ENCODE measurements at regions not wholly inside any gene's neighbourhood (a gene's known extent, or its start where the extent isn't known, plus 50 kb on each side); places are given as distances from the start of the nearest gene placed in this dataset.
"Not testable (repeated sequence)": the region's sequence is repeated elsewhere in the genome, so short reads cannot be mapped to it uniquely, and the experiment has no call there.

DNA sequence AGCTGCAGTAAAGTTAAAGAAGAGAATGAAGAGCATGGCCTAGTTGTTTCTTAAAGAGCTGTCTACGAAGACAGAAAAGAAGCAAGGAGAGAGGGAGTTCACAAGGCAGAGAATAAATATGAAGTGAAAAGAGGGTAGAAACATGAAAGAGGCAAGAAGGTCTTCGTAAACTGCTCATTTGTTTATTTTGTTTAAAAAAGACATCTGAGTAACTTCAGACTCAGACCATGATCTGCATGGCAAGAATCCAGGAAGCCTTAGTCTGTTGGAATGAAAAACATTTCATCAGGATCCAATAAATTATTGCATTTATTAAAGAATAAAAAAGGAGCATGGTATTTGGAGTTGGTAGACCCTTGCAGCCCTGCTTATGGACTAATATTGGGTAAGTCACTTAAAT lies 151.1 kb downstream of the SEM1 start:
- DNase-seq: no peak

GRCh38 chr7:96558093-96558492 lies 151.6 kb downstream of the SEM1 start:
- no peak for DNase-seq

DNA sequence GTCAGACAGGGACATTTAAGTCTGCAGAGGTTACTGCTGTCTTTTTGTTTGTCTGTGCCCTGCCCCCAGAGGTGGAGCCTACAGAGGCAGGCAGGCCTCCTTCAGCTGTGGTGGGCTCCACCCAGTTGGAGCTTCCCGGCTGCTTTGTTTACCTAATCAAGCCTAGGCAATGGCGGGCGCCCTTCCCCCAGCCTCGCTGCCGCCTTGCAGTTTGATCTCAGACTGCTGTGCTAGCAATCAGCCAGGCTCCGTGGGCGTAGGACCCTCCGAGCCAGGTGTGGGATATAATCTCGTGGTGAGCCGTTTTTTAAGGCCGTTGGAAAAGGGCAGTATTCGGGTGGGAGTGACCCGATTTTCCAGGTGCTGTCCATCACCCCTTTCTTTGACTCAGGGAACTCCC lies 152.0 kb downstream of the SEM1 start:
- DNase-seq: not testable (repeated sequence)

DNA sequence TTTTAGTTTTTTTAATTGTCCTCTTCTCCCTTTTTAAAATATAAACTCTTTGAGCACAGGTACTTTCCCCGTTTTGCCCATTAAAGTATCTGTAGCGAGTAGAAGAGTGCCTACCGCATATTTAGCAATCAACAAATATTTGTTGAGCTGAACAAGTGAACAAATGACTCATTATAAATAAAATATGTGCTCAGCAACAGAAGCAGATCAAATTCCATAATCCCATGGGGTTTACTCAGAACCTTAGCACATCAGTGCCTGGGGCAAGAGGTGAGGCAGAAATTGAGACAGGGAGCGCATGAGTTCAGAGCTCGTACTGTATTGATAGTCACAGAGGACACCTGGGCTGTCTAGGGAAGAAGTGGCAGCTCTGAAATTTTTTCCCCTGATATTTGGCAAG lies 161.0 kb downstream of the SEM1 start:
- DNase-seq: peak; percentile 89

DNA sequence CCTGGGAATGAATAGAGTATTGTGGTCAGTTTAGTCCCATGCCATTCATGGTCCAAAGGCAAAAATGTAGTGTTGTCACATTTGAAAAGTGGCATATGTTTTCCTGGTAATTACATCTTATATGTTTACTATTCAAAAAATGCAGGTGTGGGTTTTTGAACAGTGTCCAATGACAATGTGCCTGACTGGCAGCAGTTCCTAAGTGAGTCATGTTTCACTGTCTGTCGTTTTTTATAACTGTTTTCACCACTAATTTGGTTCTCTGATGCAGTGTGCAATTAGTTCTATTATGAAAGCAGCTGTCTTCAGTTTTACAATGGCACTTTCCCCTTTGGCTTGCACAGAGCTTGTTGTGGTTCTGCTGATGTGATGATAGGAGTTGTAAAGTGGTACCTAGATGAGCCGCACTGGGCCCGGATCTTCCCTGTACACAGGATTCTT lies 162.3 kb downstream of the SEM1 start:
- peak; percentile 97 for DNase-seq

DNA sequence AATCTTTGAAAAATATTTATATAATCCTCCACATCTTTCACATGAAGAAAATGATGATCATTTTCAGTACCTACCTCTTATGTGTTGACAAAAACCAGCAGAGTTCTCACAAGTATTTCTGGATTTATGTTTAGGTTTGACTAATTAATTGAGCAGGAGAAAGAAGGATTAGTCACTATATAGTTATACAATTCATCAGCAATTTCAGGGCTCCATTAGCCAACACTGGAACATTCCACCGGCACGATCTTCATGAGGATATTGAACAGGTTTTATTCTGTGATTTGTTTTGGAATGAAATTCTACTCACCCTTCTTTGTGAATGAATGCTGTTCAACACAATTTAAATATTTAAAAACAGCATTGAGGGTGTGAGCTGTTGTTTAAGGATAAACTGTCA lies 163.2 kb downstream of the SEM1 start:
- DNase-seq: no peak

GRCh38 chr7:96539471-96539870 lies 170.2 kb downstream of the SEM1 start:
- DNase-seq: no peak

DNA sequence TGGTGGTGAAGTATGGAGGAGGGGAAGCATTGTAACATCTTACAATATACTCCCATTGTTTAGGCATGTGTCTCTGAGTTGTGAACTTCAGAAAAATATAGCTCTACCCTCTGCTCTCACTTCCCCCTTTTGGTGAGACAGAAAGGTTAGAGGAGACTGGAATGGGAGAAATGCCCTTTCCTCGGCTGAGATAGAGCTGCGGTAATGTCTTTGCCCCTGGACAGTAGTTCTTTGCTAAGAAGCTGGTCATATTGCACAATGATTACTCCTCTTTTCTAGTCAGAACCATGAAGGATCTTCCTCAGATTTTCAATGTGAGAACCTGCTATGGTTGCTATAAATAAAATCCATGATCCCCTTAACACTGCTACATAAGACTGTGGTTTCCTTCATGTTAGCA lies 171.0 kb downstream of the SEM1 start:
- no peak for DNase-seq

- DNase-seq: no peak
Measured at GRCh38 chr7:96534221-96534620, 175.4 kb downstream of the SEM1 start.

GRCh38 chr7:96532428-96532935 lies 177.2 kb downstream of the SEM1 start:
- DNase-seq: no peak

GRCh38 chr7:96531331-96531730 lies 178.3 kb downstream of the SEM1 start:
- DNase-seq: no peak

- no peak for DNase-seq
Measured at GRCh38 chr7:96530786-96531185, 178.9 kb downstream of the SEM1 start.

DNA sequence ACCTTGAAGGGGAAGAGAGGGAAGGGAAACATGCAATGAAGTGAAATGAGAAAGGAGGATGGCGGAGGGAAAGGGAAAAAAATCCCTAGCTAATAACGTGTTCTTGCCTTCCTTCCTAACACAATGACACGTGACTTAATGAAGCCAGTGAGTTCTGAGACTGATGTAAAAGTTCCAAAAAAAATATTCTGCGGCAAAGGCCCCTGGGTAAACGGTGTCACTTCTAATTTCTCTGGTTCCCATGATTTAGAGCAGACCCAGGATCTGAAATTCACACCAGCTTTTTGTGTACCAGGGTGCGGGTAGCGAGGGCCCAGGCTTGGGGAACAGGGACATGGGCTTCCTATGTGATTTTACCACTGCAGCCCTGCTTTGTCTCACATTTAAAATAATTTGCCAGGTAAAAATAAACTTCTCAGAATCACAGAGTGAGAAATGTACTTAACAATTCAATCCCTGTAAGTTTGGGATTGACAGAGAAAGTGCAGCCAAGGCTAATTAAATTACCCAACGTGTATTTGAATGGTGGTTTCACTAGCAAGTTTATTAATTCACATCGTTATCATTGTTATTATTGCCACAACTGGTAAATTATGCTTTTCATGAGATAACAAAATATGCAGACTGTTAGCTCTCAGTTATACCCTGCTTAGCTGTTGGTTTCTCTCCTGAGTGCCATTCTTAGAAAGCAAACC lies 182.4 kb downstream of the SEM1 start:
- DNase-seq: no peak

DNA sequence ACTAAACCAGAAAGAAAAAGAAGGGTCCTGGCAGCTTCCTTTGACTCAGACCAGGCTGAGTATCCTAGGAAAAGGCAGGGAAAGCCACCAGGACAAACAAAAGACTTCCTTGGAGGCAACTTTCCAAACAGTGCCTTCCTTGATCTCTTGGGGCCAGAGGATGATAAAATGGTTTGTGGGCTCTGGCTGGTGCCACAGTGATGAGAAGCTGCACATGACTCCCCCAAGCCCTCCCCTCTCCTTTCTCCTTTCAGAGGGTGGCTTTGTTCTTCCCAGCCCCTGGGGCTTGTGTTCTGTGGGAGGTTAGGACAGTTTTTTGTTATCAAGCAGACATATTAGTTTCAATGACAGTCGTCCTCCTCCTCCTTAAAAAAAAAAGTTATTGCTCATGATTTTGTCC lies 183.2 kb downstream of the SEM1 start:
- DNase-seq: no peak

DNA sequence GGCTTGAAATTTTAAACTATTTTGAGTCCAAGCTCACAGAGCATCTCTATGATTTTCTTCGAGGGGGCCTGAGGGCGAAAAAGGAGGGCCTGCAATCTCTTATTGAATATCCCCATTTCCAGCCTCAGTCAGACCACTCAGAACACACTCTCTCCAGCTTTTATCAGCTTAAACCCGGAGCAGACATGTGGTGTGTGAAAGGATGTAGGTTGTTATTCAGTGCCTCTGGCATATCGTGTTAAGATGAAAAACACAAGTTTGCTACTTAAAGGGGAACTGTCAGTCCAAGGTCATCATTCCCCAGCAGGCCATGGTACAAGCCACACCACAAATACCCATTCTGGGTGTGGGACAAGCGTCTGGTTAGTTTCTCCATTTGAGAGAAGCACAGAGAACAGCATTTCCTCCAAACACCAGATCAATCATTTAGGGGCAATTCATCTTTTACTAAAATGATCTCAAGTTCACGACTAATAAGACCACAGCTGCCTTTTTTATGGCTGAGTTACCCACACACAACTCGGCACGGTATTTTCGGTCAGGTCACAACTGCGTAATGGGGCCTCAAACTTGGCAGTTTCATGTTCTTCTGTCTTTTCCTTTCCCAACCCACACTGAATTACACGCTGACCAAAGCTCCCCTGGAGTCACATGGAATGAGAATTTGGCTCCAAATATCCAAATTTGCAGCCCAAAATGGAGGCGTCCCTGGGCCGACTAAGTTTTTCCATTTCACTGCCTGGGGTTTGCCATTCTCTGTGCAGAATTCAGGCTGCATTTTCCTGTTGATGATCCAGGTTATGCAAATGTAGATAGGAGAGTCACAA lies 188.4 kb downstream of the SEM1 start:
- no peak for DNase-seq

GRCh38 chr7:96508371-96508770 lies 186.5 kb upstream of the SLC25A13 start:
- DNase-seq: no peak

DNA sequence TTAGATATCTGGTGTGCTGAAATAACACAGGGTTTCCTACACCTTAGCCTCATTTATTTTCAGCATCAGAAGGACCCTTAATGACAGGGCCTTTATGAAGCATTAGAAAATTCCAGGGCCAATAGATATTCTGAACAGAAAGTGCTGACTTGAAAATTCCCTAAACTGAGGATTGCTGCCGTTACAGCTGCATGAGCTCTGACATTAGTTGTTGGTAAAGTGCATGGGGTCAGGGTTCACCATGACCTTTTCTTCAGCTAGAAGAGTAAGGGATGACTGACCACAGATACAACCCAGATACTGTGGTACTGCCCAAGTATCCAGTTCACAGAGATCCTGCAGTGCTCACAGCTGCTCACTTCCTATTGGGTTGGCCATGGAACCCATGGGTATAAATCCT lies 181.7 kb upstream of the SLC25A13 start:
- no peak for DNase-seq

DNA sequence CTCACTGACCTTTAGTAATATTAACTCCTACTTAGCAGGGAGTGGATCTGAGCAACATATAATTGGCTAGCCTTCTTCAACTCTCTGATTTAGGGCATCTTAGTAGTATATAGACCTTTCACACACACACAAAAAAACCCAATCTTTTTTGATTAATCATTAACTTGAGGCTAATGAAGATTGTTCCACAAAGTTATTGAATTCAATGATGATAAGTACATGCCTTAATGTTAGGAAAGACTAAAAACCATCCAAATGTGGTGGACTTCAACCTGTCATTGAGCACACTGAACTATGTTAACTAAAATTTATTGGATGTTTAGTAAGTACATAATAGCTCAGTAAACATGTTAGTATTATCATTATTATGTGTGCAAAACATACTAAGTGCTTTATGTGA lies 179.4 kb upstream of the SLC25A13 start:
- DNase-seq: no peak

GRCh38 chr7:96499532-96499931 lies 177.6 kb upstream of the SLC25A13 start:
- no peak for DNase-seq

DNA sequence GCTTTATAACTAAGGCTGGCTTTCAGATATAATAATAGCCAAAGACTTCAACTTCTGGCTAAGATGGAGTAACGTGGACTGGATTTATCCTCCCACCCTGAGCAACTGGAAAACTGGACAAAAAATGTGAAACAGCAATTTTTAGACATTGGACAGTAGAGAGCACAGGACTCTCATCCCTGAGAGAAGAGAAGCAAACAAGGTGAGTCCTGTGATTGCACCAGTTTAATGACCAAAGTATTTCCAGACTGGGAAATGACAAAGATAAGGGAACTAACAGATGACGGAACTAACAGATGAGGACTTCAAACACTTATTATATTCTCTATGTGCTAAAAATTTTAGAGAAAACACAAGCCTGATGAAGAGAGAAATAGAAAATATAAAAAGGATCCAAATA lies 175.7 kb upstream of the SLC25A13 start:
- DNase-seq: no peak

GRCh38 chr7:96495751-96496216 lies 173.9 kb upstream of the SLC25A13 start:
- peak; percentile 68 for DNase-seq

GRCh38 chr7:96486681-96487080 lies 164.8 kb upstream of the SLC25A13 start:
- DNase-seq: no peak

DNA sequence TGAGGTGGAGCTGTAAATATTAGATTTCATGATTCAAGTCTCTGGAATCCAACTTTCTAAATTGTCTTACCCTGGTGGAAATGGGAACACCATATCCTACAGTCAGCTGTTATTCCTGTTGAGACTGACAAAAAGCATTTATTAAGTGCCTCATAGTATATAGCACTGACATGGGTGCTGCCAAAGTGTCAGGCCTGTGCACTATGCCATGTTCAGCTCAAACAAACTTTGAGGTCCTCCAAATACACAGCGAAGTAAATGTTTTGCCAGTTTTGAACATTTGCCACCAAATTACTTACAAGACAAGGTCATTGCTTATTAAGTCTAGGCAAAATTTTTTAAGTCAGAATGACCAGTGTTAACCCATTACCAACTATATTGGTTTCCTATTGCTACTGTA lies 162.9 kb upstream of the SLC25A13 start:
- DNase-seq: no peak

DNA sequence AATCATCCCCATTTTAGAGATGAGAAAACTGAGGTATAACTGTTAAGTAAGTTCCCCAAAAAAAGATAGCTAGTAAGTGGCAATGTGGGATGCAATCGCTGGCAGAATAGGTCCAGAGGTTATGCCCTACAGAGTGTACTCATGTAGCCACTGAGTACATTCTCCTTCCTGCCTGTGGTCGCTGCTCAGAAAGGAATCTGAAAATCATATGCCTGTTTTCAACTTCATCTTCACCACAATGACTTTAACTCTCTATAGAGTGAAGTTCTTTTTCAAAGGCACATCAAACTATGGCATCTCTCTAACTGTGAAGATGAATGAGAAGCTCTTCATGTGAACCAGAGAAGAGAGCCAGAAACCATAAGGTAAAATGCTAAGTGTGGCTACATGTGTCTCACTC lies 162.2 kb upstream of the SLC25A13 start:
- DNase-seq: no peak
